ENCODE measurements at regions not wholly inside any gene's neighbourhood (a gene's known extent, or its start where the extent isn't known, plus 50 kb on each side); places are given as distances from the start of the nearest gene placed in this dataset.

- no peak overlapping the region for H3K4me2 ChIP-seq (ENCODE audit: low read length)
- H4K20me1 ChIP-seq (ENCODE audit: control insufficient read depth, insufficient read depth, low read depth, low read length) = no peaks in the 10 kb centered on the region
- H3K27me3 ChIP-seq (ENCODE audit: control insufficient read depth, low read length) = peaks cover 11% of the 10 kb centered on the region; the same call in 1 of the 2 replicates
- TF ChIP-seq CTCF (IDR thresholded peaks at IDR 0.05; ENCODE audit: low read depth, low read length, poor library complexity, severe bottlenecking) = no peak
- H3K4me3 ChIP-seq (ENCODE audit: low read length) = no peak overlapping the region
- H3K9me3 ChIP-seq (ENCODE audit: control insufficient read depth, insufficient read depth, low read length) = no peaks in the 10 kb centered on the region
- H3F3A ChIP-seq (ENCODE audit: control insufficient read depth, insufficient read depth) = no peaks in the 10 kb centered on the region
- no peaks in the 10 kb centered on the region for H3K9me2 ChIP-seq (replicated peaks; ENCODE audit: control insufficient read depth, low read length)
- H3K36me3 ChIP-seq (ENCODE audit: control insufficient read depth, low read length) = no peaks in the 10 kb centered on the region
- no peak overlapping the region for H3K27ac ChIP-seq (ENCODE audit: low read depth, low read length)
- no peaks in the 10 kb centered on the region for H3K4me1 ChIP-seq (ENCODE audit: control insufficient read depth, low read length)
- H3K79me2 ChIP-seq (ENCODE audit: control insufficient read depth, low read length) = no peaks in the 10 kb centered on the region
These were observed 60.5 kb downstream of the KLHDC7A start for GRCh38 chr1:18541046-18541795.

GRCh38 chr1:18542351-18542750, 61.6 kb downstream of the KLHDC7A start:
- Histone ChIP-seq H3K4me1 (ENCODE audit: control insufficient read depth, low read length) (no peaks in the 10 kb centered on the region), H3K4me3 (ENCODE audit: low read length) (no peak overlapping the region), H3K9me3 (ENCODE audit: control insufficient read depth, insufficient read depth, low read length) (no peaks in the 10 kb centered on the region), H3F3A (ENCODE audit: control insufficient read depth, insufficient read depth) (no peaks in the 10 kb centered on the region), H3K36me3 (ENCODE audit: control insufficient read depth, low read length) (no peaks in the 10 kb centered on the region), H3K4me2 (ENCODE audit: low read length) (no peak overlapping the region), H3K27ac (ENCODE audit: low read depth, low read length) (no peak overlapping the region), H3K79me2 (ENCODE audit: control insufficient read depth, low read length) (no peaks in the 10 kb centered on the region), H4K20me1 (ENCODE audit: control insufficient read depth, insufficient read depth, low read depth, low read length) (no peaks in the 10 kb centered on the region), H3K9me2 (replicated peaks; ENCODE audit: control insufficient read depth, low read length) (no peaks in the 10 kb centered on the region), H3K27me3 (ENCODE audit: control insufficient read depth, low read length) (peaks cover 12% of the 10 kb centered on the region; the same call in 1 of the 2 replicates)
- TF ChIP-seq EZH2phosphoT487 (IDR thresholded peaks at IDR 0.05; ENCODE audit: borderline replicate concordance, low read length) (no peak), CTCF (IDR thresholded peaks at IDR 0.05; ENCODE audit: low read depth, low read length, poor library complexity, severe bottlenecking) (no peak)

- H3K27ac ChIP-seq (ENCODE audit: low read depth, low read length) = no peak overlapping the region
- H3K9me2 ChIP-seq (replicated peaks; ENCODE audit: control insufficient read depth, low read length) = no peaks in the 10 kb centered on the region
- H3K9me3 ChIP-seq (ENCODE audit: control insufficient read depth, insufficient read depth, low read length) = no peaks in the 10 kb centered on the region
- H3F3A ChIP-seq (ENCODE audit: control insufficient read depth, insufficient read depth) = no peaks in the 10 kb centered on the region
- H3K4me3 ChIP-seq (ENCODE audit: low read length) = no peak overlapping the region
- no peaks in the 10 kb centered on the region for H3K79me2 ChIP-seq (ENCODE audit: control insufficient read depth, low read length)
- no peak overlapping the region for H3K4me2 ChIP-seq (ENCODE audit: low read length)
- TF ChIP-seq EZH2phosphoT487 (IDR thresholded peaks at IDR 0.05; ENCODE audit: borderline replicate concordance, low read length) (no peak), CTCF (IDR thresholded peaks at IDR 0.05; ENCODE audit: low read depth, low read length, poor library complexity, severe bottlenecking) (no peak)
- H3K4me1 ChIP-seq (ENCODE audit: control insufficient read depth, low read length) = no peaks in the 10 kb centered on the region
- no peaks in the 10 kb centered on the region for H3K36me3 ChIP-seq (ENCODE audit: control insufficient read depth, low read length)
- H4K20me1 ChIP-seq (ENCODE audit: control insufficient read depth, insufficient read depth, low read depth, low read length) = no peaks in the 10 kb centered on the region
- peaks cover 8% of the 10 kb centered on the region; the same call in 1 of the 2 replicates for H3K27me3 ChIP-seq (ENCODE audit: control insufficient read depth, low read length)
These were observed 65.3 kb downstream of the KLHDC7A start for GRCh38 chr1:18546026-18546425.
